Midbrain (tissue), 1 donor: ENCODE measurements at regions not wholly inside any gene's neighbourhood (a gene's known extent, or its start where the extent isn't known, plus 50 kb on each side); places are given as distances from the start of the nearest gene placed in this dataset.
A peak's percentile ranks its signal among the peaks of the same experiment; 100 is the strongest.
"Not testable (repeated sequence)": the region's sequence is repeated elsewhere in the genome, so short reads cannot be mapped to it uniquely, and the experiment has no call there.

Experiments
- DNase-seq: peaks from one replicate; lab custom pipeline; 2025; lab: John Stamatoyannopoulos, UW

GRCh38 chr2:139550873-139551272, 770.7 kb upstream of the NXPH2 start:
- DNase-seq = no peak

DNA sequence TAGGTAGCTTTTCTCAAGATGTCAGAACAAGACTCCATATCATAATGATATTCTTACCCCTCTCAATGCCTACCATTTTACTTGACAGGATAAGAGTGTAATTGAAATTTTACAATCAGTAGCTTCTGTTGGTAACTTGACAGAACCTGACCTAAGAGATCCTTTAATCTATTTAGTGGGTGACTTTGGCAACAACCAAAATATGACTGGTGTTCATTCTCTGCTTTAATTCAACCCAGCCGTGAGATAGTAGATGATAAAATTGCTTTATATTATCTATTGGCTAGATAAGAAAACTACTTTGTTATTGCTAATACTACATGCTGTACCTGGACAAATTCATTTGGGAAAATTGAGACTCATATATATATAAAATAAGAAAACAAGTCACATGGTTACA, 770.2 kb upstream of the NXPH2 start:
- no peak for DNase-seq

DNA sequence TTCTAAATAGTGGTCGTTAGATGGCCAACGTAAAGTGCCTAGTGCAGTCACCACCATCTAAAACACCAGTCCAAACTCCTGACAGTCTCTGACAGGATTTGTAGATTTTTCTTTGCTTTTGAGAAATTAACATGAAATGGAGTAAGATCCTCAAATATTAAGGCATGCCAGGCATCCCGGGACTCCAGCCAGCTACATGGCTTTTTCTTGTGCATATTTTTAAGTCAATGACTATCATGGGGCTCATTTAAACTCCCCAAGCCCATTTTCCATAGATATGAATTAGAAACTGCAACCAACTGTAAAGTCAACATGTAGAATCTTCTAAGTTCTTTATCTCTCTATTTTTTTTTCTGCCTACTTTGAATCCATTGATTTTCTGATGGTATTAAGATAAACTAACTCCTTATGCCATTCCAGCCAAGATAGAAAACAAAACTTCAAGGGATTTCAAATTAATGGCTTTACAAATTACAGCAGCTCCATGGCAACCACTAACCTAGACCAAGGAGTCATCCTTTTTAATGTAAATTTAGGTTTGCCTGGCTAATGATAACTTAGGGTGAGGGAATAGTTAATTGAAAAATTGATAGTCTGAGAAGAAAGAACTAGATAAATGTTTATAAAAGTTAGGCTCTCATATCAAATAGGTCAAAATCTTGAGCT, 764.1 kb upstream of the NXPH2 start:
- no peak for DNase-seq

- DNase-seq = not testable (repeated sequence)
These were observed 758.3 kb upstream of the NXPH2 start for GRCh38 chr2:139538332-139539020.

- no peak for DNase-seq
These were observed 748.9 kb upstream of the NXPH2 start for GRCh38 chr2:139529080-139529479.

GRCh38 chr2:139526781-139527180, 746.6 kb upstream of the NXPH2 start:
- no peak for DNase-seq

GRCh38 chr2:139518321-139518720, 738.1 kb upstream of the NXPH2 start:
- no peak for DNase-seq

GRCh38 chr2:139514951-139515350, 734.8 kb upstream of the NXPH2 start:
- DNase-seq = no peak

DNA sequence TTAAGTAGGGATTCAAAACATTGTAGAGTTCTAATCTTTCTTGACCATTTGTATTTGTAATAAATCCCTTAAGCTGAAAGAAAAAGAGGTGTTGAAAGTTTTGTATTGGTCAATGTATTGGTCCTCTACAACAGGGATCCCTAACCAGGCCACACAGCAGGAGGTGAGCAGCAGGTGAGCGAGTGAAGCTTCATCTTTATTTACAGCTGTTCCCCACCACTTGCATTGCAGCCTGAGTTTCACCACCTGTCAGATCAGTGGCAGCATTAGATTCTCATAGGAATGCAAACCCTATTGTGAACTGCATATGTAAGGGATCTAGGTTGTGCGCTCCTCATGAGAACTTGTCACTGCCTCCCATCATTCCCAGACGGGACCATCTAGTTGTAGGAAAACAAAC, 715.7 kb upstream of the NXPH2 start:
- no peak for DNase-seq

DNA sequence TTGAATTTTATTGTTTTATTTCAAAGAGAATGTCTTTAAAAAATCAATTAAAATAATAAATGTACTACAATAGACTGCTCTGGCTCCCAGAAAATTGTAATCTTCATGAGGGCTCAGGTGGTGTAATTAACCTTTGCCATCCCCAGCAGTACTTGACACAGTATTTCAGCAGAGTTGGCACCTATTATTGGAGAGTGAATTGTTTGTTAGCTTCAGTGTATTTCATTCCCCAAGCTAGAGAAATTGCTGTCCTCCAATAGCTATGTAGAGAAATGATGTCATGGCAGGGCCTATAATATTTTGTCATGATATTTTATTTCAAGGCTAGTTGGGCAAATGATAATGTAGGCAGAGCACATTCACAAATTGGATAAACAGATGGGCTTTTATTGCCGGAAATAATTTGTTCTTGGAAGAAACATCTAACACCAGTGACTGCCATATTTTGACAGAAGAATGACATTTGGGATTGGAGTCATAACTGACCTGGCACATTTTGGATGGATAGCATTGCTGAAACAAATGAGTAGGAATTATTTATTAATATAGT, 712.0 kb upstream of the NXPH2 start:
- DNase-seq = no peak

- DNase-seq = no peak
These were observed 700.0 kb upstream of the NXPH2 start for GRCh38 chr2:139480161-139480650.

DNA sequence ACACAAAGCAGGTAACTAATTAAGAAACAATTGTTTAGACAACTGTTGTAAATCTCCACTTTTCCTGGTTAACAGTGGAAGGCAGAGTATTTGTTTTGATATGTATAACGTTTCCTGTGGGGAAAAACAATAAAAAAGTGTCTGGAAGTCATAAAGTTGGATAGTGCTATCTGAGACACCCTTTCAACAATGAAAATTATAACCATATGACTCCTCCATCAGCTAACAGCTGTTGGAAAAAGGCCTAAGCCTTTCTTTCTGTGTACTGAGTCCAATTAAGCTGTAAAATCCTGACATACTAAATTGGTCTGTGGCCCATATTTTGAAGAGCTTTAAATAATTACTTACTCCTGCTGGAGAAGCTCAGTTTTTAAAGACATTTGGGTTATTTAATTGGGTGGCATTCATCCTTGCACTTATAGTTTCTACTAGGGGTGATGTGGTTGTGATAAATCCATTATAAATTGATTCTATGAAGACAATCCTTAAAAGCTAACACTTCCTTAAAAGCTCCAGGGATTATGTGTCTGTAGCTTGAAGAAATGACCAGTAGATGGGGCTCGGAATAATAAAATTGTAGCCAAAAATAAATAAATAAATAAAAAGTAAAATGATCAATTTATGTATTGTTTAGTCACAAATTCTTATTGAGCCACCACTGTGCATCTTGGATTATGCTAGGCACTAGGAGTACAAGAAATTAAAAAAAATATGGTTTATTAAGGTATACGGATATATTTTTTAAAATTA, 698.1 kb upstream of the NXPH2 start:
- DNase-seq = no peak

DNA sequence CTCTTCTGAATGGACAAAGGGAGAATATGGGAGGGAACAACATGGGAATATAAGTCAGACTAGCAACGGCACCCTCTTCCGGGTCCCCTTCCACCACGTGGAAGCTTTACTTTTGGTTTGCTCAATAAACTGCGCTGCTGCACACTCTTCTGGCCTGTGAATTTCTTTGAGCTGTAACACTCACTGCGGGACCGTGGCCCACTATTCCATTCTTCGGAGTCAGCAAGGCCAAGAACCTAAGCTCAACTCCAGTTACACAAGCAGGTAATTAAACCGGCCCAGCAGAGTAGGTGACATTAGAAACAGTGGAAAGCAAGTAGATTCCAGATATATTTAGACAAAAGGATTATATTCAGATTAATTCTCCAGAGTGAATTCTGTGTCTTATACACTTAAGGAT, 697.4 kb upstream of the NXPH2 start:
- DNase-seq = no peak

DNA sequence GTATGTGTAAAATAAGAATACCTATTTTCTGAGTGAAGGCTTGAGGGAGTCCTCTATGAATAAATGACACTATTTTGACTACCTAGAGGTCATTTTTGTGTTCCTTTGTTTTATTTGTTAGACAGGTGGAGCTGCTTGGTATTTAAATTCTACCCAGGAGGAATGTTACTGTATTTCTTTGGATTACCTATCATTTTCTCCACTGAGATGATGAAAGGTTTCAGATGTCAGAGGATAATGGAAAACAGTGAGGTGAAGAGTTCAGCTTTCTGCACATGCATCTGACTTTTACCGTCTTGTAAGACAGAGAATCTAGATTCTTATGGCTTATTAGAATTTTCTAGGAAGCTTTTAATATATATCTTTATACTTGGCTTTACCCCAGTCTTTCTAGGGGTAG, 689.8 kb upstream of the NXPH2 start:
- DNase-seq = no peak

DNA sequence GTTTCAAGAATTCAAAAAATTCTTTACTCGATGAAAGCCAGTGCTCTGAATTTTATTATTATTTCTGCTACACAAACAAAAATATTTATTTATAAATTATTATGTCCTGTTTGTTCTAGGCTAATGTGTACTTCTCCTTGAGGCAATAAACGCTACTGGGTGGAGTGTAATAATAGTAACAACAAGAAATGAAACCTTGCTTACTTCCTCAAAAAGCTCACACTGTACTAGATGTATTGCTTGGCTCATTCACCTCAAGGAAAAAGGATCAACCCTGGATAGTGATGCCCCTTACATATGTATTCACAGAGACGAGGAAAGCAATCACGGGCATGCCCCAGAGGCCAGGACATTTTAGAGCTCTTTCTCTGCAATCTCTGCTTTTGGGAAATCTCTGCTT, 685.6 kb upstream of the NXPH2 start:
- DNase-seq = peak; percentile 9

DNA sequence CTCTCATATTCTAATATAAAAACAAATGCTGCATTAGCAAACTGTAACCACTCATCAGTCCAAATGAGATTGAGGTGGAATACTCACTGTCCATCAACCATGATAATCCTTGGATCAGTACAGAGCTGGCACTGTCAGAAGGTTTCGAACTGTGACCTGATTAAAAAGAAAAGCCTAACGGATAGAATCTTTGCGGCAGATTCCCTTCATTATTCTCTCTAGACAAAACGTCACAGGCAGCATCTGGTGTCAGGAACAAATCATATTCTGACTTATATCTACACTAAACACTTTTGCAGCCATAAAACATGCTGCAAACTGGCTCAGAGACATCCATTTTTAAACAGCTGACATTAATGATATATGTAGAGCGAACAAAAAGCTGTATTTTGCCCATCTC, 677.7 kb upstream of the NXPH2 start:
- DNase-seq = no peak

- no peak for DNase-seq
These were observed 674.1 kb upstream of the NXPH2 start for GRCh38 chr2:139454251-139454650.

GRCh38 chr2:139439100-139439499, 658.9 kb upstream of the NXPH2 start:
- DNase-seq = no peak

DNA sequence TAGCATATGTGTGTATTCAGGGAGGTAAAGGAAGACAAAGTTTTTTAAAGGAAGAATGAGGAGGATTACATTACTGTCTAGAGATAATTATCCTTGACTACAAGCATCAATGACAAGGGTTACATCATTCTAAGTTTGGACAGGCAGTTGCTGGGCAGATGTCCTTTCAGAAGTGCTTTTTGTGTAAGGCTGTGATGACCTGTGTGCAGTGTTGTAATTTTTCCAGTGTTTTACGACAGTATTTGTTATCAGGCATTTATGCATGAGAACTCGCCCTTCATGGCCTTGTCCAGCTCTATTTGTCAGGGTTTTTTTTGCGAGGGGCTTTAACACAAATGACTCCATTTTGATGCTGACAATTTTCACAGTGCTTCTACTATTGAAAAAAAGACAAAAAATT, 658.3 kb upstream of the NXPH2 start:
- DNase-seq = no peak

- no peak for DNase-seq
These were observed 647.0 kb upstream of the NXPH2 start for GRCh38 chr2:139427164-139427563.

- DNase-seq = no peak
These were observed 643.9 kb upstream of the NXPH2 start for GRCh38 chr2:139424101-139424500.

DNA sequence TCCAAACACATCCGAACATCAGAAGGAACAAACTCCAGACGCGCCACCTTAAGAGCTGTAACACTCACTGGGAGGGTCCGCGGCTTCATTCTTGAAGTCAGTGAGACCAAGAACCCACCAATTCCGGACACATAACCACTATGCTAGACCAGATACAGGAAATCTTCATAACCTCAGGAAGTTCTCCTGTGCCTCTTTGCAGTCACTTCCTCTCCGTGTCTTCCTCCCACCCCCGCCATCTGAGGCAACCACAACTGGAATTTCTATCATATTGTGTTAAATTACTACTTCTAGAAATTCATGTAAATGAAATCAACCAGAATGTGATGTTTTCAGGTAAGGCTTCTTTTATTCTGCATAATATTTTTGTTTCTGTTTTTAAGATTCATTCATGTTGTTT, 631.0 kb upstream of the NXPH2 start:
- DNase-seq = no peak

DNA sequence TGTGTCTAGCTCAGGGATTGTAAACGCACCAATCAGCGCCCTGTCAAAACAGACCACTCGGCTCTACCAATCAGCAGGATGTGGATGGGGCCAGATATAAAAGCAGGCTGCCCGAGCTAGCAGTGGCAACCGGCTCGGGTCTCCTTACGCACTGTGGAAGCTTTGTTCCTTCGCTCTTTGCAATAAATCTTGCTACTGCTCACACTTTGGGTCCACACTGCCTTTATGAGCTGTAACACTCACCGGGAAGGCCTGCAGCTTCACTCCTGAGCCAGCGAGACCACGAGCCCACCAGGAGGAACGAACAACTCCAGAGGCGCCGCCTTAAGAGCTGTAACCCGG, 630.6 kb upstream of the NXPH2 start:
- not testable (repeated sequence) for DNase-seq
